GM19238 (cell line): ENCODE measurements at regions not wholly inside any gene's neighbourhood (a gene's known extent, or its start where the extent isn't known, plus 50 kb on each side); places are given as distances from the start of the nearest gene placed in this dataset.

Experiments used
- DNase-seq: peaks from one replicate; pipeline ENCODE4 v3.0.0; 2011; ENCODE audit warnings: low spot score; ENCODE audit not compliant: insufficient read length

DNA sequence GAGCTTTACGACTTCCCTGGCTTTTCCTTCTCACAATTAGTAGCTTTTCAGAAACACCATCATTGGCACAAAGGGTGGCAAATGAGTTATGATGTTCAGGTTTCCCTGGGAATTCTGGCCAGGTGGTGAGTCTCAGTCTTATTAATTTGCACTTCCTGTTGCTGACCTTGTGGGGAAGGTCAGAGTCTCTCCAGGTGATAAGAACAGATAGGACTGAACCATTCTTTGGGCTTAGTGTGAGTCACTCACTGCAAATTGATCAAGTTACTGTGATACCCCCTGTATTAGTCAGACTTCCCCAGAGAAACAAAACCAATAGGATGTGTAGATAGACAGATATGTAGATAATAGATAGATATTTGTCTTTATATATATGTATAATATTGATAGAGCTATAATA, 53.8 kb upstream of the RANBP3L start:
- DNase-seq, result no peak

DNA sequence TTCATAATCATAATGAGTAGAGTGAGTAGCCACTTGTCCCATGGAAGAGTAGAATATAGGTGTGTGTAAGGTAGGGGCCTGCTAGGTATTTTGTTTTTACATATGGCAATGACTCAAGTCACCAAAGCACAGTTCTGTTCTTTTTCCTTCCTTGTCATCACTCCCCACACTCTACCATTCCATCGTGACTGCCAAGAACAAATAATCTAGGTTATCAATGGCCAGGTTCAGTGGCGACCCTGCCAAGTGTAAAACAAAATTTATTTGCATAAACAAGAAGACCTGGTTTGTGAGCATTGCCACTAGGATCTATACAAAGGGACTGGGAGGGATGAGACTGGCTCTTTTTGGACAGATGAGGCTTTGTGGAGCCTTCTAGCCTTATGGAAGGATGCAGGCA, 55.2 kb upstream of the RANBP3L start:
- DNase-seq, result no peak

DNA sequence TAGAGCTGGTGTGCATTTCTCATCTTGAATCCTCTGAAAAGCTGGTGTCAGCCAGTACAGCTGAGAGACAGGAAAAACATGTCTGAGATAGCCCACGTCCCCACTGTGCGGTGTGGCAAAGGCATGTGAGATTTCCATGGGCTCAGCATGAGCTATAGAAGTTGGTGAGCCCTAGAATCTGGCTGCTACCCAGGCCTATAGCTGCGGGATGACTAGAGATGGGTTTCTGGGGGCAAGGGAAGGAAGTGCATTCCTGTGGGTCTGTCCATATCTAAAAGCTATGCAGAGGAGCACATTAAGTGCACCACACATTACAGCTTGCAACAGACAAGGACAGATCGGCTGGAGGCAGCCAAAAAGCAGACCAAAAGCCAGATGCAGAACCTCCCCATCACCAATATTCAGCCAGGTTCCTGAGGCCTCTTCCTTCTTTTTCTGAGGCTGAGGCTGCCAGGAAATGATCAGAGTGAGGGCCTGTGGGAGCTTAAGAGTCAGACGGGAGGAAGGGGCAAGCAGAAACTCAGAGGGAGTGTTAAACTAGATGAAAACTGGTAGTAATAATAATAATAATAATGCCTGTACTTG, 55.8 kb upstream of the RANBP3L start:
- no peak for DNase-seq

GRCh38 chr5:36359267-36359666, 57.6 kb upstream of the RANBP3L start:
- no peak for DNase-seq

- DNase-seq, result no peak
These were observed 58.6 kb upstream of the RANBP3L start for GRCh38 chr5:36360307-36360706.

GRCh38 chr5:36363101-36363500, 61.4 kb upstream of the RANBP3L start:
- DNase-seq, result no peak

GRCh38 chr5:36363744-36364143, 62.0 kb upstream of the RANBP3L start:
- no peak for DNase-seq

- no peak for DNase-seq
These were observed 62.8 kb upstream of the RANBP3L start for GRCh38 chr5:36364473-36364872.

DNA sequence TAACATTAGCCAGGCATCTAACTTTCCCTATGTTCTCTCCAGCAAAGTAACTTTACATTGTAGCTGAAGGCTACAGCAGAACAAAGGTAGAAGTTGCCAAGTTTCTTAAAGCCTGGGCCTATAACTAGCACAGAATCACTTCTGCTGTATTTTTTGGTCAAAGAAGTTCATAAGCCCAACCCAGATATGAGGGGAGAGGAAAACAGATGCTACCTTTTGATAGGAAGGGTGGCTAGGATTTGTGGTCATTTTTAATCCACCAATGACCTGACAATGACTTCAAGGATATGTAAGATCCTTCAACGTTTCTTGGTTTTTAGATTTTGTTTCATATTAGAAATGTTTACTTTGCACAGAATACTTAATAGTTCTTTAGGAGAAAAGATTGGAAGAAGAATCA, 64.2 kb upstream of the RANBP3L start:
- no peak for DNase-seq

DNA sequence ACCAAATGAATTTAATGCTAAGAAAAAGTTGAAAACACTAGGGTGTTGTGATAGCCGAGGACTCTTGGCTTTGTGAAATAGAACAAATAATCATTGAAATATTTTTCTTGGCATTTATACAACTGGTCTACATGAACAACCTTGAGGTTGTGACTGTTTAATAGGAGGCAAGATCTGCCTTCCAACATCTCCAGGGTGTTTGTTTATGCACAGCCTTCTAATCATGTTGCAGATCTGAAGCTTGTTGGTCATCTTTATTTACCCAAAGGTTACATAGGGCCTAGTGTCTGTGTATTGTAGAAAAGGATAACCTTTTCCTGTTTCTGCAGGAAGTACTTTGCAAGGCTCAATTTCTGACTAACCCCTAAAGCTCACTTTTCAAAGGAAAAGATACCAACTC, 65.2 kb upstream of the RANBP3L start:
- DNase-seq, result no peak

- no peak for DNase-seq
These were observed 65.8 kb upstream of the RANBP3L start for GRCh38 chr5:36367524-36367923.

DNA sequence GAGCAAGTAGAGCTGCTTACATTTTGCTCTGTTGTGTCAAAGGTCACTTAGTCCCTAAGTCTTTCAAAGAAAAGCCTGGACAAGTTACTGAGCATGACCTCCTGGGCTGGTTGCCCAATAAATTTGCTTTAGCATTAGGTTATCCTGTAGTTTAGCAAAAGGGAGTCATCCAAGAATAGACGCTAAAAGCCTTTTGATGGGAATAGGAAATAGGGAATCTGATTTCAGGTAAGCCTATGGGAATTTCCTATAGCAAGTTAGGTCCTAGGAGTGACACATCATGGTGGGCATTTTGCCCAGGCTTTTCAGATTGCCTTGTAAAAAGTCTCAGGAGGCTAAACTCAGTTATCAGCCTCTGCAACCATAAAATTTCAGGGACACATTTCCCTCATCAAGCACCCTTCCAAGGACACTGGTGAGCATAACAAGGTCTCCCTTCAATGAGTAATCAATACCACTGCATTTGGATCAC, 67.6 kb upstream of the RANBP3L start:
- no peak for DNase-seq

DNA sequence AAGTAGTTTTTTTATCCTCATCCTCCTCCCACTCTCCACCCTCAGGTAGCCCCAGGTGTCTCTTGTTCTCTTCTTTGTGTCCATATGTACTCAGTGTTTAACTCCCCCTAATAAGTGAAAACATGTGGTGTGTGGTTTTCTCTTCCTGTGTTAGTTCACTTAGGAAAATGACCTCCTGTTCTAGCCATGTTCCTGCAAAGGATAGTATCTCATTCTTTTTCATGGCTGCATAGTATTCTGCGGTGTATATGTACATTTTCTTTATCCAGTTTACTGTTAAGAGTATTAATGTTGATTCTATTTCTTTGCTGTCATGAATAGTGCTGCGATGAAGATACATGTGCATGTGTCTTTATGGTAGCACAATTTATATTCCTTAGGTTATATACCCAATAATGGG, 68.4 kb upstream of the RANBP3L start:
- DNase-seq, result no peak

- DNase-seq, result no peak
These were observed 69.7 kb upstream of the RANBP3L start for GRCh38 chr5:36371366-36371765.

DNA sequence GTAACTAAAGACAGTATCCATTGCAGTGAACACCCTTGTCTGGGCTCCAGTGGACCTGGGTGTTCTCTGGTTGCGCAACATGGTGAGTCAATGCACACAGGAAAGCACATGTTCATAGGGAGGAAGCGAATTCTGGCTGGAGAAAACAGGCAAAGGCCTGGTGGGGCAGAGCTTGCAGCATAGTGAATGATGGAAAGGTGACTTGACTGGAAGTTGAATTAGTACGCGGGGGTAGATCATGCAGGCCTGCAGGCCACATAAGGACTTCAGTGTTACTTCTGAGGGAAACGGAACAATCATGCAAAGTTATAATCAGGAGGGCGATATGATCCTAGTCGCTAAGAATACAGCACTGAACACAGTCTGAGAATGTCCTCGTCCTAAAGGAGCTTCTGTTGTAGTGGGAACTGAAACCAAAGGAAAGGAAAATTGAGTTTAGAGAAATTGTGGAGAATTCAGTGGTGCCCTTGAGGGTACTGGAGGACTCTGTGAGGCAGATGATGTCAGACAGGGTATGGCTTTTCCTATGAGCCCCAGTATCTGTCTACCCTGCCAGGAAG, 71.9 kb upstream of the RANBP3L start:
- DNase-seq, result no peak

GRCh38 chr5:36374266-36374862, 72.7 kb upstream of the RANBP3L start:
- no peak for DNase-seq

- DNase-seq, result no peak
These were observed 75.5 kb upstream of the RANBP3L start for GRCh38 chr5:36377192-36377591.

GRCh38 chr5:36378551-36378950, 76.8 kb upstream of the RANBP3L start:
- no peak for DNase-seq

DNA sequence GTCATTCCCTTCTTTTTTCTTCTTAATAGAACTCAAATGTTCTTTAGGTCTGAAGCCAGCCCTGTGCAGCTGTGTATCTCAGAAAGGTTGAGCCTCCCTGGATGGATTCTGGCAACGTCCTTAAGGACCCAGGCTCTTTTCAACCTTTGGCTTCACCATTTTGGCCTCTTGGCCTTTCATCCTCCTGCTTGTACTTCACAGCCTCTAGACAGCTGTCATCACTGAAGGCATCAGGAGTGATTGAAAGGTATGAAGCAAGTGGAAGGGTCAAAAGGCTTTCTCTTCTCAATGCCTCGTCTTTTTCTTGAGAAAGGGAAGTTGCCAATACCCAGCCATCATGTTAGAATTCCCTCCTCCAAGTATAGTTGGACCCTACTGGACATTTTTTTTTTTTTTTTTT, 81.2 kb upstream of the RANBP3L start:
- DNase-seq, result no peak

DNA sequence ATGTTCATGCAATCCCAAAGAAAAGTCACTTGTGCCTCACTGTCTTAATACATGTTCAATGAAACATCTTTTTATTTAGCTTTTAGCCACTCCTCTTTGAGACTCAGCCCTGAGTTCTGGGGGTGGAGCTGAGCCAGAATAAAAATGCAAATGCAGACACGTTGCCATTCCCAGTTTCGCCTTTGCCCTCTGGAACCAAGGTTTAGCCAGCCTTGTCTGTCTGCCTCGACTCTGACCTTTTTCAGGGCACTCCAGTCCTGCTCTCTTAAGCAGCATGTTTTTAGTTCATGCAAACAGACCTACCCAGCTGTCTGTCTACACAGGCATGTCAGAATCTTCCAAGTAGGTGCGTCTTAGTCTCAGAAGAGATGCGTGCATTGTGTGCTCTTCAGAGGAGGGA, 82.2 kb upstream of the RANBP3L start:
- no peak for DNase-seq

DNA sequence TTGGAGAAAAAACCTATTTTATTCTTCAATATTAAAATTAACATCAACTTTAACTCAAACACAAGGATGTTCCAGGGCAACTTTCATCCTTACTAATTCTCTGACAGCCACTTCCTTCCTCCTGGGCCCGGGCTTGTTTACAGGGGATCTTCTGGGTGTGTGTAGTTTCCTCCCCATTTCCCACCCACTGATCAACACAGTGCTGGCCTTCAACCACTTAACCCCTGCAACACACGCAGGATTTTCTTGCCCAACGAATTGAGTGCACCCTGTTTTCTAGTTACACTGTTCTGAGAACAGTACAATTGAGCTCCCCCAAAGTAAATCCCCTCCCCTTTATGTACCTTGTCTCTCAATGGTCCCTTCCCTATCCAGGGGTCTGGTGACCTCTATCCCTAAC, 83.1 kb upstream of the RANBP3L start:
- DNase-seq, result no peak

- no peak for DNase-seq
These were observed 83.8 kb upstream of the RANBP3L start for GRCh38 chr5:36385495-36385894.

DNA sequence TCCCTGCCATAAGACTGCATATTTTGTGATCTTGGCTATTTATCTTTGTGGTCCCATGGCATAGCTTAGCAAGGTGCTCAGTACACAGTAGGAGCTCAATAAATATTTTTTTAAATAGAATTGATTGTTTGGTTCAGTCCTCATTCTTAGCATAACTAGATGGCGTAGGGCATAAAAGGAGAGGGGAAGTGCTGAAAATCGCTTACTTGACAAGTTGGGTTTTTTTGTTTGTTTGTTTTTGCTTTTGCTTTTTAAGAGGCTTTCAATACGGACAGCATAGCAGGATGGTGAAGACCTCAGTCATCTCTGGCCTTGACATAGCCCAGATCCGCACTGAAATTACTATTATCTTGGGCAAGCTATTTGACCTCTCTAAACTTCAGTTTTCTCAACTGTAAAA, 86.6 kb upstream of the RANBP3L start:
- DNase-seq, result no peak
